ENCODE measurements at regions not wholly inside any gene's neighbourhood (a gene's known extent, or its start where the extent isn't known, plus 50 kb on each side); places are given as distances from the start of the nearest gene placed in this dataset.
"Not testable (repeated sequence)": the region's sequence is repeated elsewhere in the genome, so short reads cannot be mapped to it uniquely, and the experiment has no call there.

DNA sequence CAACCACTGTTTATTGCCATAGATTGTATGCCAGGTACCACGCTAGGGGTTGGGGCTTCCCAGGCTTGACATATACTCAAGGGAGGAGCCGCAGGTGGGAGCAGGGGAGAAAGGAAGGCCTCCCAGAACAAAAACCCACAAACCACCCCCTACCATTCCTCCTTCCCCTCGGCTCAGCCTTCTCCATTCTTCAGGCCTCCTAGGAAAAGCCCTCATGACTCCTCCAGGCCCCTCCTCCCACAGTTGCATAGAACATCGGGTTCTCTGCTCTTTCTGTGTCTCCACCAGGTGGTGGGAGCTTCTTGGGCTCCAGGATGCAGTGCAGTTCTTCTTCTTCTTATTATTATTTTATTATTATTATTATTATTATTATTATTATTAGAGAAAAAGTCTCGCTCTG, 80.3 kb downstream of the ZFP36L2 start:
- H3K27ac ChIP-seq = no peak overlapping the region
- no peak for TF ChIP-seq ZFX (IDR thresholded peaks at IDR 0.05)
- TF ChIP-seq, protein P1, sequence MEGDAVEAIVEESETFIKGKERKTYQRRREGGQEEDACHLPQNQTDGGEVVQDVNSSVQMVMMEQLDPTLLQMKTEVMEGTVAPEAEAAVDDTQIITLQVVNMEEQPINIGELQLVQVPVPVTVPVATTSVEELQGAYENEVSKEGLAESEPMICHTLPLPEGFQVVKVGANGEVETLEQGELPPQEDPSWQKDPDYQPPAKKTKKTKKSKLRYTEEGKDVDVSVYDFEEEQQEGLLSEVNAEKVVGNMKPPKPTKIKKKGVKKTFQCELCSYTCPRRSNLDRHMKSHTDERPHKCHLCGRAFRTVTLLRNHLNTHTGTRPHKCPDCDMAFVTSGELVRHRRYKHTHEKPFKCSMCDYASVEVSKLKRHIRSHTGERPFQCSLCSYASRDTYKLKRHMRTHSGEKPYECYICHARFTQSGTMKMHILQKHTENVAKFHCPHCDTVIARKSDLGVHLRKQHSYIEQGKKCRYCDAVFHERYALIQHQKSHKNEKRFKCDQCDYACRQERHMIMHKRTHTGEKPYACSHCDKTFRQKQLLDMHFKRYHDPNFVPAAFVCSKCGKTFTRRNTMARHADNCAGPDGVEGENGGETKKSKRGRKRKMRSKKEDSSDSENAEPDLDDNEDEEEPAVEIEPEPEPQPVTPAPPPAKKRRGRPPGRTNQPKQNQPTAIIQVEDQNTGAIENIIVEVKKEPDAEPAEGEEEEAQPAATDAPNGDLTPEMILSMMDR (conservative IDR thresholded peaks at IDR 0.05) = no peak

DNA sequence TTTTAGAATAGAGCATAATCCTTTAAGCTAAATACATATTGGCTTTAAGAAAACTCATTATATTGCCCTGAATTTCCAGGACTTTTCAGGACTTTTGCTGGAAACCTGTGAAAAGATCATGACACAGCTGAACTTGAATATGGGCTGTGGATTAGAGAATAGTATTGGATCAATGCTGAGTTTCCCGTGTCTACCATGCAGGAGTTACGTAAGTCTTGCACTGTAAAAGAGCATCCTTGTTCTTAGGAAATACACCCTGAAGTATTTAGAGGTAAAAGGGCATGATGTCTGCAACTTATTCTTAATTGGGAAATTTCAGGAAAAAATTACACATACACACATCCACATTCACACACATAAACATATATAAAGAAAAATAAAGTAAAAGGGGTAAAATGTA, 82.1 kb downstream of the ZFP36L2 start:
- TF ChIP-seq, protein P1 (conservative IDR thresholded peaks at IDR 0.05) = no peak
- TF ChIP-seq ZFX (IDR thresholded peaks at IDR 0.05) = no peak

DNA sequence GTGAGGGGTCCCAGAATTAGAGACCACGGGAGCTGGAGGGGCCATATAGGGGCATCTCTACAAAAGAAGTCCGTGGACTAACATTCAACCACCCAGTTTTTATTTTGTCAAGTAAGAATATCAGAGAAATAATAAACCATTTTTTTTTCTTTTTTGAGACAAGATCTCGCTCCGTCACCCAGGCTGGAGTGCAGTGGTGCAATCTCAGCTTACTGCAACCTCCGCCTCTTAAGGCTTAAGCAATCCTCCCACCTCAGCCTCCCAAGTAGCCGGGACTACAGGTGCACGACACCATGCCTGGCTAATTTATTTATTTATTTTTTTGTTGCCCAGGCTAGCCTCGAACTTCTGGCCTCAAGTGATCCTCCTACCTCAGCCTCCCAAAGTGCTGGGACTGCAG, 82.7 kb downstream of the ZFP36L2 start:
- TF ChIP-seq, protein P1 (conservative IDR thresholded peaks at IDR 0.05) = no peak
- no peak for TF ChIP-seq ZFX (IDR thresholded peaks at IDR 0.05)
- H3K27ac ChIP-seq = no peak overlapping the region

More for the DNA sequence above, 82.1 kb downstream of the ZFP36L2 start:
- no peak overlapping the region for H3K27ac ChIP-seq

DNA sequence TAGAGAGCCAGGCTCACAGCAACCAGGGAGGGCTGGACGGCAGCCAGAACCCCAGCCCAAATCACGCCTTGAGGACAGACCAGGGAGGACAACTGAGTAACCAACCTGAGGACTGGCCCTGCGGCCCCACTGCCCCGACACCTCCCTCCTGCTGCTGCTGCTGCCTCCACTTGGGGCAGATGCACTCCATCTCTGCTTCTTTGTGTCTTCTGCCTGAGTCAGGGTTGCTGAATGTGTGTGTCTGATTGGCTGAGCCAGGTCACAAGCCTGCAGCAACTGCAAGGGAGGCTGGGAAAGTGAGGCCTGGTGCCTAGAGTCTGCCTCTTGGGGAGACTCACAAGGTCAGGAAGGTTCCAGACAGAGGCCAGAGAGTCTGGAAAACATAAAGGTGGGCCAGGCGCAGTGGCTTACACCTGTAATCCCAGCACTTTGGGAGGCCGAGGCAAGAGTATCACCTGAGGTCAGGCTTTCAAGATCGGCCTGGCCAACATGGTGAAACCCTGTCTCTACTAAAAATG, 83.4 kb downstream of the ZFP36L2 start:
- no peak for TF ChIP-seq ZFX (IDR thresholded peaks at IDR 0.05)
- TF ChIP-seq, protein P1 (conservative IDR thresholded peaks at IDR 0.05) = no peak
- no peak overlapping the region for H3K27ac ChIP-seq

DNA sequence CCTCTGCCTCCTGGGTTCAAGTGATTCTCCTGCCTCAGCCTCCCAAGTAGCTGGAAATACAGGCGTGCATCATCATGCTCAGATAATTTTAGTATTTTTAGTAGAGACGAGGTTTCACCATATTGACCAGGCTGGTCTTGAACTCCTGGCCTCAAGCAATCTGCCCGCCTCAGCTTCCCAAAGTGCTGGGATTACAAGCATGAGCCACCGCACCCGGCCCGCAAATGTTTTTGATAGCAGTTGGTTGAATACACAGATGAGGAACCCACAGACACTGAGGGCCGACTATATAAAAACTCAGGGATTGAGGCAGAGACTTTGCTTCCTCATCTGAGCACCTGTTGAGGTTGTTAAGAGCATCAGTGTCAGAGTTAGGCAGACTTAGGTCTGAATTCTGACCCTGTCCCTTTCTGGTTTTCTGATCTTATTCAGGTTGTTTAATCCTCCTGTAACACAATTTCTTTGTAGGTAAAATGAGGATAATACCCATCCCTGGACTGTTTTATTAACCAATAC, 84.7 kb downstream of the ZFP36L2 start:
- H3K27ac ChIP-seq = not testable (repeated sequence)

DNA sequence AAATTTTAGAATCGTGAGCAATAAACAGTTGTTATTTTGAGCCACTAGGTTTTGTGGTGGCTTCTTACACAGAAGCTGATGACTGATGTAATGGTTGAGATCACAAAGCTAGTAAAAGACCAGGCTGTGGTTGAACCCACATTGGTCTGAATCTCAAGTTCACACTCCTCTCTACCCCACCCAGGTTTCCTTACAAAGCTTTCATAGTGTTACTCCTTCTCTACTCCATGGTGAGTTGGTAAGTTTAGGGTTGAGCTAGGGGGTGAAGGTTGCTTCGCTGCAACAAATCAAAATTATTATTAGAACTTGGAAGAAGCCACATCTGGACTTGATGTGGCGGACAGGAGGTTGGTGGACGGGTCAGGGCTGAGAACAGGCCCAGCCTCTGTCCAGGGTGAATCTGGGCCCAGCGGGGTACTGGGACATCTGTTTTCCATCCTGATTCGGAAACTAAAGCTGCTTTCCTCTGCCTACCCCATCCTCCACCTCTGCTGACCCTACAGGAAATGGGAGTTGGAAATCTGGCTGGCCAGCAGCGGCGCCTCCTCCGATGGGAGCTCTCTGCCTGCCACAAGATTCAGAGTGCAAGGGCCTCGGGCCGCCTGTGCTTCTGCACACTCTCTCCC, 86.3 kb downstream of the ZFP36L2 start:
- H3K27ac ChIP-seq = no peak overlapping the region
- no peak for TF ChIP-seq ZFX (IDR thresholded peaks at IDR 0.05)
- TF ChIP-seq, protein P1 (conservative IDR thresholded peaks at IDR 0.05) = no peak

DNA sequence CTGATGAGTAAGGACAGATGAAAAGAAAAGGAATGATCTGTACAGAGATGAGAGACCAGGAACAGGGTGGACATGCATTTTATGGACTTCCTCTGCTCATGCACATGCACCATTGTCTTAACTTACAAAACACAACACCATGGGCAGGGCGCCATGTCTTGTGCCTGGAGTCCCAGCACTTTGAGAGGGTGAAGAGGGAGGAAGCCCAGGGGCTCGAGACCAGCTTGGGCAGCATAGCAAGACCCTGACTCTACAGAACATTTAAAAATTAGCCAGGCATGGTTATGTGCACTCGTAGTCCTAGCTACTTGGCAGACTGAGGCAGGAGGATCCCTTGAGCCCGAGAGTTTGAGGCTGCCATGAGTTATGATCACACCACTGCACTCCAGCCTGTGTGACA, 86.9 kb downstream of the ZFP36L2 start:
- TF ChIP-seq ZFX (IDR thresholded peaks at IDR 0.05) = no peak
- TF ChIP-seq, protein P1 (conservative IDR thresholded peaks at IDR 0.05) = no peak
- H3K27ac ChIP-seq = no peak overlapping the region

DNA sequence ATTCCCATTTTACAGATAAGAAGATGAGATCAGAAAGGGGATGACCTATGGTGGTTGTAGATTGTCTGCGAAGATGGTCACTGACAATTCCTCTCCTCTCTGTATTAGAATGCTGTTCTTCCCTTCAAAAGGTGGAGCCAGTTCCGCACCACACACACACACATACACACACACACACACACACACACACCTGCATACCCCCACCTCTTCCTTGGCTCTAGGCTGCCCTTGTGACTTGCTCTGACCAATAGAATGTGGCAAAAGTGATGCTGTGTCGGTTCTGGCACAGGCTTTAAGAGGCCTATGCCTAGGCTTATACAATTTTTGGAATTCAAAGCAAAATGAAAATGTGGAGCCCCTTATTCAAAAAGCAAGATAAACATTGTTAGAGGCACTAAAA, 88.0 kb downstream of the ZFP36L2 start:
- TF ChIP-seq, protein P1 (conservative IDR thresholded peaks at IDR 0.05) = no peak
- no peak for TF ChIP-seq ZFX (IDR thresholded peaks at IDR 0.05)
- H3K27ac ChIP-seq = no peak overlapping the region
